Eye (tissue), 1 donor: ENCODE measurements at regions not wholly inside any gene's neighbourhood (a gene's known extent, or its start where the extent isn't known, plus 50 kb on each side); places are given as distances from the start of the nearest gene placed in this dataset.
"Not testable (repeated sequence)": the region's sequence is repeated elsewhere in the genome, so short reads cannot be mapped to it uniquely, and the experiment has no call there.

Experiments used
- DNase-seq: peaks from one replicate; pipeline ENCODE4 v3.0.0-alpha.2; 2015

GRCh38 chr4:131584587-131584986, 1564.5 kb upstream of the PCDH10 start:
- DNase-seq: no peak

DNA sequence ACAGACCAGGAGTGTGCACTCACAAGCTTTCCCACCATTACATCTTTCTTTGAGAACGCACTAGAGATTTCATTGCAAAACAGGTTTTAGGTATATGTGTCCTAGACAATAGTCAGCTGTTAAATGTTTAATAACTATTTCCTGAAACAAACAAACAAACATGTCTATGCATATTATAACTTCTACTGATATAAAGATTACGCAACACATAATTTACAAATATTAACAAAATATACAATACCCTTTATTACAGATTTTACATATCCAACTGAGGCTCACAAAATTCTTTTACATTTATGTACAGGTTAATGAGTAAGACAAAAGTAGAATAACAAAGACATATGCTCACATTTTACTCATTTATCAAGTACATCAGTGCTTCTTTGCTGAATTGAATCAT, 1554.0 kb upstream of the PCDH10 start:
- no peak for DNase-seq

DNA sequence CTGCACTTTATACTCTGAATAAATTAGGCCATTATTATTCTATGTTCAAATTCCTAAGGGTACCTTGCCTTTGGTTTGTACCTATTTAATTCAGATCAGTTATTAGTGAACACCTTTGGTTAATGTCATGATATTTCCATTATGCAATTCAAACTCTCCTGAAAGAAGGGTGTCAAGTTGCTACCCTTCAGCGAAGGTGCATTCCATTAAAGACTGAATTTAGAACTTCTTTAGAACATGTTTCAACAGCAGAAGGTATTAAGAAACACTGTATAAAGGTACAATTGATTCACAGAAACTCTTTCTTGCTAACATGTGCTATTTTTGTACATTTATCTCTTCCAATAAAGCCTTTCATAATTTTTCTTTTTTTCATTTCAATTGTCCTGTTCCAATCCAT, 1545.4 kb upstream of the PCDH10 start:
- no peak for DNase-seq

GRCh38 chr4:131609039-131609438, 1540.1 kb upstream of the PCDH10 start:
- no peak for DNase-seq

GRCh38 chr4:131610517-131610916, 1538.6 kb upstream of the PCDH10 start:
- DNase-seq: not testable (repeated sequence)

- DNase-seq: no peak
Measured at GRCh38 chr4:131613086-131613823, 1535.8 kb upstream of the PCDH10 start.

DNA sequence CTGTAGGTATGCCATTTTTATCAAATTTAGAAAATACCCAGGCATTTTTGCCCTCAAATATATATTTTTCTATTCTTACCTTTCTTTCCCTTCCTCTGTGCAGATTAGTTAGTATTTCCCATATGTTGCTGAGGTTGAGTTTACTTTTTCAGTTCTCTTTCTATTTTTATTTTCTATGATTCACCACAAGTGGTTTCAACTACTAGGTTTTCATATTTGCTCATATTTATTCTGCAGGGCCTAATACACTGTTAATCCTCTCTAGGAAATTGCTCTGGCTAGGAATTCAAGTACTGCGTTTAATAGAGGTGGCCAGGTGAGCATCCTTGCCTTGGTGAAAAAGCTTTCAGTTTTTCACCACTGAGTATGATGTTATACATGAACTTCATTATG, 1535.3 kb upstream of the PCDH10 start:
- DNase-seq: no peak

DNA sequence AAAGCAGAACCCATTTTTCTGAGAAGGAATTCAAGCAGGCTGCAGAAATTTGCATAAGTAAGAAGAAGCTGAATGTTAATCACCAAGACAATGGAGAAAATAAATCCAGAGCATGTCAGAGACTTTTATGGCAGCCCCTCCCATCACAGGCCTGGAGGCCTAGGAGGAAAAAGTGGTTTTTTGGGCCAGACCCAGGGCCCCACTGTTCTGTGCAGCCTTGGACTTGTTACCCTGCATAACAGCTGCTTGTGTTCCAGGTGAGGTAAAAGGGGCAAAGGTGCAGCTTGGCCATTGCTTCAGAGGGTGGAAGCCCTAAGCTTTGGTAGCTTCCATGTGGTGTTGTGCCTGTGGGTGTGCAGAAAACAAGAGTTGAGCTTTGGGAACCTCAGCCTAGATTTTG, 1516.2 kb upstream of the PCDH10 start:
- DNase-seq: no peak

DNA sequence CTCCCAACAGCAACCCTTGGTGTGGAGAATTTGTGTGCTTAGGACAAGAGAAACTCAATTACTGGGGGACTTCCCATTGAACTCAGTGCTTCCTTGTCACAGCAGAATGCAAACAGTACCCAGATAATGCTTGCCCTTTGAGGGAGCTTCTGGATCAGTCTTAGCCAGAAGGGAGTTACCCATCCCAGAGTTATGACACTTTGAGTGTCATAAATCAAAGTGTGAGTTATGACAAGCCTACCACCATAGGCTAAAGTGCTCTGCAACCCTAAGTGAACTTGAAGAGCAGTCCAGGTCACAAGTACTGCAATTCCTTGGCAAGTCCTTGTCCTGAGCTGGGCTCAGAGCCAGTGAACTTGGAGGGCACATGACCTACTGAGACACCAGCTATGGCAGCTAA, 1513.9 kb upstream of the PCDH10 start:
- DNase-seq: no peak

DNA sequence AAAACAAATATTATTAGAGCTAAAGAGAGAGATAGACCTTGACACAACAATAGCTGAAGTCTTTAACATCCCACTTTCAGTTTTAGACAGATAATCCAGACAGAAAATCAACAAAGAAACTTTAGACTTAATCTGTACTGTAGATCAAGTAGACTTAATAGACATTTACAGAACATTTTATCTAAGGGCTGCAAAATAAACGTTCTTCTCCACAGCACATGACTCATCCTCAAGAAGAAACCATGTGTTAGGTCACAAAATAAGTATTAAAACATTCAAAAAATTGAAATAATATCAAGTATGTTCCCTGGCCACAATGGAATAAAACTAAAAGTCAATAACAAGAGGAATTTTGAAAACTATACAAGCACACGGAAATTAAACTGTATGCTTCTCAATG, 1510.3 kb upstream of the PCDH10 start:
- no peak for DNase-seq

DNA sequence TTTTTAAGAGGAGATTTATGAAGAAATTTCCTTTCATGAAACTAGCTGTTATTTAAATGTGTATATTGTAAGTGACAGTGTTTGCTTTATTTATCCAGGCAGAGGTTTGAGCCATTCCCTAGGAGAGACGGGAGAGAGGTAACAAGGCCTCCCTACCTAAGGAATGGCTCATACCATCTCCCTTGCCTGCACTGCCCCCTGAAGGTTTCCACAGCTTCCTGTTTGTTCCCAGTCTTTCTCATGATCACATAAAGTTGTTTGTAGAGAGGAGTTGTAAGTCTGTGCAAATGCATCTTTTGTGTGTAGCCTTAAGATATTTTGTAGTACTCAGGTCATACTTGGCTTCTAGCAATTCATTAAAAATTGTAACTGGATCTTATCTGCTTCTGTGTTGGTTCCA, 1504.5 kb upstream of the PCDH10 start:
- peak; percentile 2 for DNase-seq

DNA sequence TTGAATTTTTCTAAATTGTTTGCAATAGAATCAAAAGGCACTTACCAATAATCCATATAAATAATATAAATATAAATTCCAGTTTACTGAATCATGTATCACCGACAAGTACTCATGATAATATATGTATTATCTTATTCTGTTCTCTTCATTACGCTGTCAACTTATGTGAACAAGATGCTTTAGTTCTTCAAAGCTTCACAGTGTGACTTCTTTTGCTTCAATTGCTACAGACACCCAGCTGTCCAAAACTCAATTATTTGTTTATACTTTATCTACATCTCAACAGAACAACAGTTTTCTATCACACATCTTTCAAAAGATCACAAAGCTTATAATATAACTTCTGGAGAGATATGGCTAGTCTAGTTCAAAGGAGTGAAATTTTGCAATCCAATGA, 1499.9 kb upstream of the PCDH10 start:
- DNase-seq: no peak

DNA sequence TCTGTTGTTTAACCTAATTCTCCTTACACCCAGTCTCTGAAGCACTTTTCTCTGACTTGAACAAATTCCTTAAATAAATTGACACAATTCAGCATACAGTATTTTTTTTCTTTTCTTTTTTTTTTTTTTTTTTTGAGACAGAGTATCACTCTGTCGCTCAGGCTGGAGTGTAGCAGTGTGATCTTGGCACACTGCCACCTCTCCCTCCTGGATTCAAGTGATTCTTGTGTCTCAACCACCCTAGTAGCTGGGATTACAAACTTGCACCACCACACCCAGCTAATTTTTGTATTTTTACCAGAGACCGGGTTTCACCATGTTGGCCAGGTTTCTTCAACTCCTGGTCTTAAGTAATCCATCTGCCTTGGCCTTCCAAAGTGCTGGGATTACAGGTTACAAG, 1498.1 kb upstream of the PCDH10 start:
- no peak for DNase-seq

- DNase-seq: not testable (repeated sequence)
Measured at GRCh38 chr4:131683314-131683713, 1465.8 kb upstream of the PCDH10 start.

- DNase-seq: no peak
Measured at GRCh38 chr4:131721883-131722282, 1427.2 kb upstream of the PCDH10 start.

- not testable (repeated sequence) for DNase-seq
Measured at GRCh38 chr4:131723069-131723468, 1426.0 kb upstream of the PCDH10 start.

DNA sequence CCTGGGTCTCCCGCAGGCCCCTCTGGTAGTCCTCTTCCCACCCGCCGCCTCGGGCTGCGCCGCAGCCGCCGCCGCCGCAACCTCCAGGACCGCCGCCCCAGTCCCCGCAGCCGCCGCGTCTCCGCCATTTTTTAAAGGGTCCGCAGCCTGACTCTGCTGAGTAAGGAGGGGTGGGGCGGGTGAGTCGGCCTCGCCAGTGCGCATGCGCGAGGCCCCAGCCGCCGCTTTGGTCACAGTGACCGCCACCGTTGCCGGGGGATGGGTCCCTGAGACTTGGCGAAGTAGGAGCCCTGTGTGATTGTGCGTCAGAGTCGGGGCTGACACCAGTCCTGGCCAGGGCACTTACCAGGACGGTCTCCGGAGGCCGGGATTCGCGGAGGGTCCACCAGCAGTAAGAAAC, 1424.2 kb upstream of the PCDH10 start:
- peak; percentile 79 for DNase-seq

DNA sequence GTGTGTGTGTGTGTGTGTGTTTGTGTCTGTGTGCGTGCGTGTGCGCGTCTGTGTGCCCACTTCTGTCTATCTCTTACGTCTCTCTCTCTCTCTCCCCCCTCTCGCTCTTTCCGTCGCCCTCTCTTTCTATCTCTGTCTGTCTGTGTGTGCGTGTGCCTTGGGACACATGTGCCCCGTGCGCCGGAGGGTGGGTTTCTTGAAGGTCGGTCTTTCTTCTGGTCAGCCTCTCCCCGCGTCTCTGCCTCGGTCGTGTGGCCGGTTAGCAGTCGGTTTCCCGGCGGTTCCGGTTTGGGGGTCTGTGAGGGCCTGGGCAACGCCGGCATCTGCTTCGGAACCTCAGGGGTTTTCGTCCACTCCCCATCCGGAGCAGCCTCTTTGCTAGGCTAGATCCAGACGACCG, 1423.6 kb upstream of the PCDH10 start:
- DNase-seq: not testable (repeated sequence)

DNA sequence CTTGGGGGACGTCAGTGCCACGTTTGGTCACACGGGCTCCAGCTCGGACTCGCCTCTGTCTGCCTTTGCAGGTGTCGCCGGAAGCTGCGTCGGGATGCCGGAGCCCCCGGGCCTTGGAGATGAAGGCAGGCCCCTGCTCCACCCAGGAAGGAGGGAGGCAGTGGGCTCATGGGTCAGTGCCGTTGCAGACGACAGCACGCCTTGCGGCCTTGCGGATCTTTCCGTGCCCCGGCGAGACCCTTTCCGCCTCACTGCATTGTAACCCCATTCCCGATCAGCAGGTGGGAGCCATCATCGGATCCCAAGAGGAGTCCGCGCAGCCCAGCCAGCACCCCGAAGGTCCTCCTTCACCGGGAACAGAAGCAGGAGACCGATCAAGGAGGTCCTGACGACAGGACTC, 1422.2 kb upstream of the PCDH10 start:
- not testable (repeated sequence) for DNase-seq

DNA sequence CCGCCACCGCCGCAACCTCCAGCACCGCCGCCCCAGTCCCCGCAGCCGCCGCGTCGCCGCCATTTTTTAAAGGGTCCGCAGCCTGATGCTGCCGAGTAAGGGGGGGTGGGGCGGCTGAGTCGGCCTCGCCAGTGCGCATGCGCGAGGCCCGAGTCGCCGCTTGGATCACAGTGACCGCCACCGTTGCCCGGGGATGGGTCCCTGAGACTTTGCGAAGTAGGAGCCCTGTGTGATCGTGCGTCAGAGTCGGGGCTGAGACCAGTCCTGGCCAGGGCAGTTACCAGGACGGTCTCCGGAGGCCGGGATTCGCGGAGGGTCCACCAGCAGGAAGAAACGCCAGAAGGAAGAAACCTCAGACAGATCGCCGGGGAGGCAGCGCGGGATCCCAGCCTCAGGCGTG, 1421.7 kb upstream of the PCDH10 start:
- DNase-seq: not testable (repeated sequence)

DNA sequence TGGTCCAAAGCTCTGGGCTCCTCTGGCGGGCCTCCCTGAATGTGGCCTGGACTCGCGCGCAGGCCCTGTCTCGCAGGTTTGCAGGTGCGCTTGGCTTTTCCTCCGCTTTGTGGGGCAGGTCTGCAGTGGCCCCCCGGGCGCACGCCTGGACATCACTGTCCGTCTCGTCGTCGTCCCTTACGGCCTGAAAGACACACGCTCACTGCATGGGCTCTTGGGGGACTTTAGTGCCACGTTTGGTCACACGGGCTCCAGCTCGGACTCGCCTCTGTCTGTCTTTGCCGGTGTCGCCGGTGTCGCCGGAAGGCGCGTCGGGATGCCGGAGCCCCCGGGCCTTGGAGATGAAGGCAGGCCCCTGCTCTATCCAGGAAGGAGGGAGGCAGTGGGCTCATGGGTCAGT, 1419.9 kb upstream of the PCDH10 start:
- DNase-seq: not testable (repeated sequence)

DNA sequence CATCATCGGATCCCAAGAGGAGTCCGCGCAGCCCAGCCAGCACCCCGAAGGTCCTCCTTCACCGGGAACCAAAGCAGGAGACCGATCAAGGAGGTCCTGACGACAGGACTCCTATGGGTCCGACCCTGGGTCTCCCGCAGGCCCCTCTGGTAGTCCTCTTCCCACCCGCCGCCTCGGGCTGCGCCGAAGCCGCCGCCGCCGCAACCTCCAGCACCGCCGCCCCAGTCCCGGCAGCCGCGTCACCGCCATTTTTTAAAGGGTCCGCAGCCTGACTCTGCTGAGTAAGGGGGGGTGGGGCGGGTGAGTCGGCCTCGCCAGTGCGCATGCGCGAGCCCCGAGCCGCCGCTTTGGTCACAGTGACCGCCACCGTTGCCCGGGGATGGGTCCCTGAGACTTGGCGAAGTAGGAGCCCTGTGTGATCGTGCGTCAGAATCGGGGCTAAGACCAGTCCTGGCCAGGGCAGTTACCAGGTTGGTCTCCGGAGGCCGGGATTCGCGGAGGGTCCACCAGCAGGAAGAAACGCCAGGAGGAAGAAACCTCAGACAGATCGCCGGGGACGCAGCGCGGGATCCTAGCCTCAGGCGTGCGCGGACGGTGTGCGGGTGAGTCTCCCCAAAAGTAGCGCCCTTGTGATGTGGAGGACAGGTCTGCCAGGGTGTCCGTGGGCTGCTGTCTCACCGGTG, 1419.2 kb upstream of the PCDH10 start:
- not testable (repeated sequence) for DNase-seq

- not testable (repeated sequence) for DNase-seq
Measured at GRCh38 chr4:131730574-131730973, 1418.5 kb upstream of the PCDH10 start.

GRCh38 chr4:131732034-131732630, 1417.0 kb upstream of the PCDH10 start:
- DNase-seq: not testable (repeated sequence)
